ENCODE measurements at regions not wholly inside any gene's neighbourhood (a gene's known extent, or its start where the extent isn't known, plus 50 kb on each side); places are given as distances from the start of the nearest gene placed in this dataset.

DNA sequence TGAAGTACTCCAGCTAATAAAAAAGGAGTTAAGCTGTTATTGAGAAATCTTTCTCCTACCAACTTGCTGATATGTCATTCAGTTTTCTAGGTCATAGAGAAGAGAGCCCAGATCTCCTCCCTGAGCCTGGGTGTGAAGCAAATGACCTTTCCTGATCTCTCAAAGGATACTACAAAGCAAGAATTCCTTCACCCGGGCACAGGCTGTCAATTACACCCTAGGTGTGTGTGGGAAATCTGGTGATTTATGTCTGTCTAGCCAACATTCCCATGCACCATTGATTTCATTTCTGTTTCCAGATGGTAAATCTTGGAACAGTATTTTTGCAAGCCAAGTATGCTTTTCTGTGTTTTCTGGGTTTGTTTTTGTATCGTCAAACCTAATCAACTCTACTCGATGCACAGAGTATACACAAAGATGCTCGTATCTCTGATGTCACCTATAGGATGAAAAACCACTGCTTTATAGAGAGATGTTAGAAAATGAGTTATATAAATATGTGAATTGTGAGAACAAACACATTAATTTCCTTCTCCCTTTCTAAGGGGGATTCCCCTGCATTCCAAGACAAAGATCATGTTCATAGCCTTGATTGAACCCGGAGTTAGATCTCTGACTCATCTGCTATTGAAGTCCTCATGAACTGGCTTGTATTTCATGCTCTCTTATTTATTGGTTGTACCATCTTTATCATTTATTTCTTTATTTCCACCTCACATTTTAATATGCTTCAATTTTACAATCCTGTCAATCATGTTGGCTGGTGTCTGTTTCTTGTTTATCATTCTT is 1037.4 kb downstream of the NLGN4Y start:
- WGBS, 2 donors = 59 to 63% methylated on average over 5 of the region's 5 CpGs
- TF ChIP-seq CTCF (IDR thresholded peaks at IDR 0.05) = no peak
- TF ChIP-seq POLR2A (IDR thresholded peaks at IDR 0.05) = no peak
- intact Hi-C loops (cut with DNase I) = no loop called here
- Histone ChIP-seq H3K36me3 (no peaks in the 10 kb centered on the region), H3K4me1 (no peaks in the 10 kb centered on the region), H3K27ac (no peak overlapping the region), H3K27me3 (no peaks in the 10 kb centered on the region), H3K4me3 (replicated peaks in 1 of 3) (no peak overlapping the region), H3K9me3 (no peaks in the 10 kb centered on the region)
- DNase-seq = no peak

DNA sequence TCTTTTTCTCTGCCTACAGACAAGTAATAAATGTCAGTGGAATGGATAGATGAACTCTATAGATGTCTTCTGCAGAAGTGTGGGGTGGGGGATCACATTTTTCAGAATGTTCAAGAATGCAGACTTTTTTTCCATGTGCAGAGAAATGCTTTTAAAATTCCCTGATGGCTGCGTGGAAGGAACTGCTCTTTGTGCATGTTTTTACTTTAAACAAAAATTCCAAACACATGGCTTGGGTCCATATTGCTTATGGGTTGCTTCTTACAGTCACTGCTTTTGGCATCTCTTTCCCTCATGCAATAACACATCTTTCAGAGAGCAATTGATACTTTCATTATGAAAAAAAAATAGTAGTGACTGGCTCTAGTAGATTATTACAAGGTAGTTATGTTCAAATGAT is 1053.6 kb downstream of the NLGN4Y start:
- Histone ChIP-seq H3K27me3 (no peaks in the 10 kb centered on the region), H3K27ac (no peak overlapping the region), H3K4me3 (replicated peaks in 1 of 3) (no peak overlapping the region), H3K36me3 (no peaks in the 10 kb centered on the region), H3K4me1 (no peaks in the 10 kb centered on the region), H3K9me3 (no peaks in the 10 kb centered on the region)
- intact Hi-C loops (cut with DNase I) = no loop called here
- TF ChIP-seq CTCF (IDR thresholded peaks at IDR 0.05) = no peak
- no peak for TF ChIP-seq POLR2A (IDR thresholded peaks at IDR 0.05)
- no peak for DNase-seq
- 55 to 70% methylated on average over 1 of the region's 1 CpG for WGBS, 2 donors

DNA sequence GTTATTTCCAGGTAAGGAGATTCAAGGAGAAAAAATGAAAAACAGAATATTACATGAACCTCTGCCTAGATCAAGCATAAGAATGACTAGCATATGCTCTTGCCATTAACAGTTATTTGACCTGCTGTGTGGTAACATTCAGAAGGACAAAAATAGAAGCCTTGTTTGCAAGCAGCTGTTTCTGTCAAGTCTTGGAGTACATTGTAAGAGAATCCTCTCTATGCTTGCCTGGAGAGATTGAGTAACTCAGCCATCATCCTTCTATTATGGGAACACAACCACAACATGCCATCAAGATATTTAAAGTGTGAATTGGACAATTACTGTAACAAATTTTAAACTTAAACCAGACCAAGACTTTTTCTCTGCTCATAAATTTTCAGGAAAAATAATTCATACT is 1054.4 kb downstream of the NLGN4Y start:
- Histone ChIP-seq H3K27ac (no peak overlapping the region), H3K36me3 (no peaks in the 10 kb centered on the region), H3K27me3 (no peaks in the 10 kb centered on the region), H3K9me3 (no peaks in the 10 kb centered on the region), H3K4me3 (replicated peaks in 1 of 3) (no peak overlapping the region), H3K4me1 (no peaks in the 10 kb centered on the region)
- TF ChIP-seq POLR2A (IDR thresholded peaks at IDR 0.05) = no peak
- no peak for TF ChIP-seq CTCF (IDR thresholded peaks at IDR 0.05)
- intact Hi-C loops (cut with DNase I) = no loop called here
- DNase-seq = no peak

- H3K4me3 ChIP-seq (replicated peaks in 1 of 3) = no peak overlapping the region
- no peaks in the 10 kb centered on the region for H3K36me3 ChIP-seq
- no peaks in the 10 kb centered on the region for H3K4me1 ChIP-seq
- H3K27ac ChIP-seq = no peak overlapping the region
- H3K9me3 ChIP-seq = no peaks in the 10 kb centered on the region
- H3K27me3 ChIP-seq = no peaks in the 10 kb centered on the region
- no peak for DNase-seq
- TF ChIP-seq CTCF (IDR thresholded peaks at IDR 0.05) (no peak), POLR2A (IDR thresholded peaks at IDR 0.05) (no peak)
- intact Hi-C loops (cut with DNase I) = no loop called here
Measured at GRCh38 chrY:15579245-15579644, 1054.9 kb downstream of the NLGN4Y start.

GRCh38 chrY:15583111-15583510 is 1058.8 kb downstream of the NLGN4Y start:
- TF ChIP-seq CTCF (IDR thresholded peaks at IDR 0.05) = no peak
- TF ChIP-seq POLR2A (IDR thresholded peaks at IDR 0.05) = no peak
- no peaks in the 10 kb centered on the region for H3K27me3 ChIP-seq
- H3K27ac ChIP-seq = no peak overlapping the region
- H3K36me3 ChIP-seq = no peaks in the 10 kb centered on the region
- no peaks in the 10 kb centered on the region for H3K9me3 ChIP-seq
- intact Hi-C loops (cut with DNase I) = no loop called here
- 83 to 97% methylated on average over 2 of the region's 2 CpGs for WGBS, 2 donors
- H3K4me3 ChIP-seq (replicated peaks in 1 of 3) = no peak overlapping the region
- no peaks in the 10 kb centered on the region for H3K4me1 ChIP-seq
- DNase-seq = no peak
